ENCODE measurements at regions not wholly inside any gene's neighbourhood (a gene's known extent, or its start where the extent isn't known, plus 50 kb on each side); places are given as distances from the start of the nearest gene placed in this dataset.

DNA sequence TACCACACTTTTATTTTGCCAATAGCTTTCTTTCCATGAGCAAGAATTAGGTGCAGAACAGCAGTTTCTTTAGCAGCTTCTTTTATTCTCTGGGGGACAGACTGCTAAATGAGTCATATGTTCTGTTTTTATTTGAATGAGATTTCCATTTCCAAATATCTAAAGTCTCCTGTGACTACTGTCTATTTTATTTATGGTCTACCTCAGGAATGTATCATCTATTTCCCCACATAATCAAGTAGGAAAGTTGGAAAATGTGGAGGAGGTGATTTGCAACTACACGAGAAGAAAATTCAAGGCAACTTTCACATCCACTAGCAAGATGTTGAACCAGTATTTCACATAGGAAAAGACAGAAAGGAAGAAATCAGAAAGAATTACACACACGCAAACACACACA is 139.9 kb upstream of the MEX3C start:
- ATAC-seq, result no peak
- CTCF ChIA-PET, result no interaction called here
- Mint-ChIP-seq H3K9me3 (no peaks in the 10 kb centered on the region), H3K36me3 (no peaks in the 10 kb centered on the region), H3K4me3 (no peak overlapping the region), H3K27ac (no peak overlapping the region), H3K4me1 (no peaks in the 10 kb centered on the region), H3K27me3 (ENCODE audit: low read depth) (no peaks in the 10 kb centered on the region)
- TF ChIP-seq, protein P1, sequence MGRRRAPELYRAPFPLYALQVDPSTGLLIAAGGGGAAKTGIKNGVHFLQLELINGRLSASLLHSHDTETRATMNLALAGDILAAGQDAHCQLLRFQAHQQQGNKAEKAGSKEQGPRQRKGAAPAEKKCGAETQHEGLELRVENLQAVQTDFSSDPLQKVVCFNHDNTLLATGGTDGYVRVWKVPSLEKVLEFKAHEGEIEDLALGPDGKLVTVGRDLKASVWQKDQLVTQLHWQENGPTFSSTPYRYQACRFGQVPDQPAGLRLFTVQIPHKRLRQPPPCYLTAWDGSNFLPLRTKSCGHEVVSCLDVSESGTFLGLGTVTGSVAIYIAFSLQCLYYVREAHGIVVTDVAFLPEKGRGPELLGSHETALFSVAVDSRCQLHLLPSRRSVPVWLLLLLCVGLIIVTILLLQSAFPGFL (CRISPR knock-in tag; IDR thresholded peaks at IDR 0.05; ENCODE audit: borderline replicate concordance), result no peak
- TF ChIP-seq RELA (CRISPR knock-in tag; IDR thresholded peaks at IDR 0.05; ENCODE audit: borderline replicate concordance), result no peak
- POLR2A ChIA-PET, result no interaction called here
- no peak for DNase-seq (ENCODE audit: low spot score)

DNA sequence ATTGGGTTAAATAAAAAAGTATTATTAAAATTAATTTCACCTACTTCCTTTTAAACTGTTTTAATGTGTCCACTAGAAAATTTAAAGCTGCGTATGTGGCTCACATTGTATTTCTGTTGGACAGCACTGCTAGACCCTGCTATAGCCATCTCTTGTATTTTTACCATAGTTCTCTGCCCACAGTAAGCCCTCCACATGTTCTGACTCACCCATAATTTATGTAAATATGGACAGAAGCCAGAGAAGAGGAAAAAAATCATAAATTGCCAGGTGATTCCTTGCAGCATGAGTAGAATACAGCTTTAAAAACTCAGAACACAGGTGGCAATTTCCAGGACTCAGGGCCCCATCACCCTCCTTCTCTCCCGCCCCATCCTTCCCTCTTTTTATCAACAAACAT is 142.4 kb upstream of the MEX3C start:
- no peak overlapping the region for H3K27ac Mint-ChIP-seq
- DNase-seq (ENCODE audit: low spot score), result no peak
- POLR2A ChIA-PET, result no interaction called here
- 0 out of 2 replicates have a peak, but pooled peaks cover 7% of the 10 kb centered on the region for H3K9me3 Mint-ChIP-seq
- no peak overlapping the region for H3K4me3 Mint-ChIP-seq
- TF ChIP-seq IRF2 (CRISPR knock-in tag; IDR thresholded peaks at IDR 0.05; ENCODE audit: borderline replicate concordance, low read depth) (no peak), ZNF416 (CRISPR knock-in tag; IDR thresholded peaks at IDR 0.05) (no peak), SP1 (CRISPR knock-in tag; conservative IDR thresholded peaks at IDR 0.05) (no peak)
- TF ChIP-seq, protein P2, sequence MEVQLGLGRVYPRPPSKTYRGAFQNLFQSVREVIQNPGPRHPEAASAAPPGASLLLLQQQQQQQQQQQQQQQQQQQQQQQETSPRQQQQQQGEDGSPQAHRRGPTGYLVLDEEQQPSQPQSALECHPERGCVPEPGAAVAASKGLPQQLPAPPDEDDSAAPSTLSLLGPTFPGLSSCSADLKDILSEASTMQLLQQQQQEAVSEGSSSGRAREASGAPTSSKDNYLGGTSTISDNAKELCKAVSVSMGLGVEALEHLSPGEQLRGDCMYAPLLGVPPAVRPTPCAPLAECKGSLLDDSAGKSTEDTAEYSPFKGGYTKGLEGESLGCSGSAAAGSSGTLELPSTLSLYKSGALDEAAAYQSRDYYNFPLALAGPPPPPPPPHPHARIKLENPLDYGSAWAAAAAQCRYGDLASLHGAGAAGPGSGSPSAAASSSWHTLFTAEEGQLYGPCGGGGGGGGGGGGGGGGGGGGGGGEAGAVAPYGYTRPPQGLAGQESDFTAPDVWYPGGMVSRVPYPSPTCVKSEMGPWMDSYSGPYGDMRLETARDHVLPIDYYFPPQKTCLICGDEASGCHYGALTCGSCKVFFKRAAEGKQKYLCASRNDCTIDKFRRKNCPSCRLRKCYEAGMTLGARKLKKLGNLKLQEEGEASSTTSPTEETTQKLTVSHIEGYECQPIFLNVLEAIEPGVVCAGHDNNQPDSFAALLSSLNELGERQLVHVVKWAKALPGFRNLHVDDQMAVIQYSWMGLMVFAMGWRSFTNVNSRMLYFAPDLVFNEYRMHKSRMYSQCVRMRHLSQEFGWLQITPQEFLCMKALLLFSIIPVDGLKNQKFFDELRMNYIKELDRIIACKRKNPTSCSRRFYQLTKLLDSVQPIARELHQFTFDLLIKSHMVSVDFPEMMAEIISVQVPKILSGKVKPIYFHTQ (CRISPR knock-in tag; IDR thresholded peaks at IDR 0.05), result no peak
- CTCF ChIA-PET, result no interaction called here
- H3K4me1 Mint-ChIP-seq, result no peaks in the 10 kb centered on the region
- no peaks in the 10 kb centered on the region for H3K36me3 Mint-ChIP-seq
- H3K27me3 Mint-ChIP-seq (ENCODE audit: low read depth), result no peaks in the 10 kb centered on the region
- ATAC-seq, result no peak

DNA sequence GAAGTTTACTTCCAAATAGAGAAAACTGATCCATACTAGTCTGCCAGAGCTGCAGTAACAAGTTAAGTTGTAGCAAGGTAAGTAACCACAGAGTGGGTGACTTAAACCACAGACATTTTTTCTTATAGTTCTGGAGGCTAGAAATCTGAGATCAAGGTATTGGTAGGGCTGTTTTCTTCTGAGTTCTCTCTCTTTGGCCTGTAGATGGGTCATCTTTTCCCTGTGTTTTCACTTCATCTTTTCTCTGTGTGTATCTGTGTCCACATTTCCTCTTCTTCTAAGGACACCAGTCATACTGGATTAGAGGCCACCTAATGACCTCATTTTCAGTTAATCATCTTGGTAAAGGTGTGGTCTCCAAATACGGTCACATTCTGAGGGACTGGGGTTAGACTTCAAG is 142.9 kb upstream of the MEX3C start:
- no peaks in the 10 kb centered on the region; the same call in 1 of the 2 replicates for H3K27me3 Mint-ChIP-seq (ENCODE audit: low read depth)
- H3K9me3 Mint-ChIP-seq, result 0 out of 2 replicates have a peak, but pooled peaks cover 10% of the 10 kb centered on the region
- ATAC-seq, result no peak
- CTCF ChIA-PET, result no interaction called here
- H3K4me3 Mint-ChIP-seq, result no peak overlapping the region
- no peaks in the 10 kb centered on the region for H3K36me3 Mint-ChIP-seq
- no peak for DNase-seq (ENCODE audit: low spot score)
- TF ChIP-seq SMAD3 (CRISPR knock-in tag; IDR thresholded peaks at IDR 0.05; ENCODE audit: borderline replicate concordance) (no peak), ZNF671 (CRISPR knock-in tag; IDR thresholded peaks at IDR 0.05) (no peak), RORB (CRISPR knock-in tag; IDR thresholded peaks at IDR 0.05) (no peak), TP53 (CRISPR knock-in tag; IDR thresholded peaks at IDR 0.05) (no peak), SP1 (CRISPR knock-in tag; conservative IDR thresholded peaks at IDR 0.05) (no peak), CBFB (CRISPR knock-in tag; IDR thresholded peaks at IDR 0.05; ENCODE audit: low read depth) (no peak), OVOL2 (CRISPR knock-in tag; IDR thresholded peaks at IDR 0.05; ENCODE audit: borderline replicate concordance) (no peak), ZNF396 (CRISPR knock-in tag; IDR thresholded peaks at IDR 0.05; ENCODE audit: borderline replicate concordance) (no peak)
- TF ChIP-seq, protein P2 (CRISPR knock-in tag; IDR thresholded peaks at IDR 0.05), result no peak
- TF ChIP-seq, protein P3, sequence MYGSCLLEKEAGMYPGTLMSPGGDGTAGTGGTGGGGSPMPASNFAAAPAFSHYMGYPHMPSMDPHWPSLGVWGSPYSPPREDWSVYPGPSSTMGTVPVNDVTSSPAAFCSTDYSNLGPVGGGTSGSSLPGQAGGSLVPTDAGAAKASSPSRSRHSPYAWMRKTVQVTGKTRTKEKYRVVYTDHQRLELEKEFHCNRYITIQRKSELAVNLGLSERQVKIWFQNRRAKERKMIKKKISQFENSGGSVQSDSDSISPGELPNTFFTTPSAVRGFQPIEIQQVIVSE (CRISPR knock-in tag; IDR thresholded peaks at IDR 0.05; ENCODE audit: borderline replicate concordance), result no peak
- TF ChIP-seq, protein P4, sequence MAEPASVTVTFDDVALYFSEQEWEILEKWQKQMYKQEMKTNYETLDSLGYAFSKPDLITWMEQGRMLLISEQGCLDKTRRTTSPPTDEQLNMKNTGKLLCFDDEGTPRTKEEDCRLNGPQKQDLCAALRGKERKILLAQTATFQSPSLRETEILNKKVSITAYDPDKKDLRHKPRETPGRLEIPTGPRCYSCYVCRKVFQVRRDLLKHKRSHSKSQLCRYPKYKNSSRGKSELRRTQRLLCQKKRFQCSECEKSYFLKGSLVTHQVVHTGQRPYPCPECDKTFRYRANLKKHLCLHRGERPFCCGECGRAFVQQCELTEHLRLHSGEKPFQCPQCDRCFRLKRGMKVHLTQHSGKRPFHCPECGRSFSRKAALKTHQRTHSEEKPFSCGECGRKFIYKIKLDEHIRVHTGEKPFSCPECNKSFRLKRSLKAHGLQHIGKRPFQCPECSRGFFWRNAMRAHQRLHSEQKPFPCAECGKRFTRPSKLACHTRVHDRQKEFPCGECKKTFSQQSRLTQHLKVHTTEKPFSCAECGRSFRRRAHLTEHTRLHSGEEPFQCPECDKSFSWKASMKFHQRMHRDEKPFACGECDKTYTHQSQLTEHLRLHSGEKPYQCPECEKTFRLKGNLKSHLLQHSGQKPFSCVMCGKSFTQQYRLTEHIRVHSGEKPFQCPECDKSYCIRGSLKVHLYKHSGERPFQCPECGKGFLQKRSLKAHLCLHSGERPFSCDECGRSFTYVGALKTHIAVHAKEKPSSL (CRISPR knock-in tag; conservative IDR thresholded peaks at IDR 0.05), result no peak
- TF ChIP-seq, protein P5, sequence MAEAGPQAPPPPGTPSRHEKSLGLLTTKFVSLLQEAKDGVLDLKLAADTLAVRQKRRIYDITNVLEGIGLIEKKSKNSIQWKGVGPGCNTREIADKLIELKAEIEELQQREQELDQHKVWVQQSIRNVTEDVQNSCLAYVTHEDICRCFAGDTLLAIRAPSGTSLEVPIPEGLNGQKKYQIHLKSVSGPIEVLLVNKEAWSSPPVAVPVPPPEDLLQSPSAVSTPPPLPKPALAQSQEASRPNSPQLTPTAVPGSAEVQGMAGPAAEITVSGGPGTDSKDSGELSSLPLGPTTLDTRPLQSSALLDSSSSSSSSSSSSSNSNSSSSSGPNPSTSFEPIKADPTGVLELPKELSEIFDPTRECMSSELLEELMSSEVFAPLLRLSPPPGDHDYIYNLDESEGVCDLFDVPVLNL (CRISPR knock-in tag; IDR thresholded peaks at IDR 0.05; ENCODE audit: borderline replicate concordance, low read depth), result no peak
- TF ChIP-seq, protein P6, sequence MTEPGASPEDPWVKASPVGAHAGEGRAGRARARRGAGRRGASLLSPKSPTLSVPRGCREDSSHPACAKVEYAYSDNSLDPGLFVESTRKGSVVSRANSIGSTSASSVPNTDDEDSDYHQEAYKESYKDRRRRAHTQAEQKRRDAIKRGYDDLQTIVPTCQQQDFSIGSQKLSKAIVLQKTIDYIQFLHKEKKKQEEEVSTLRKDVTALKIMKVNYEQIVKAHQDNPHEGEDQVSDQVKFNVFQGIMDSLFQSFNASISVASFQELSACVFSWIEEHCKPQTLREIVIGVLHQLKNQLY (CRISPR knock-in tag; IDR thresholded peaks at IDR 0.05), result no peak
- TF ChIP-seq, protein P7, sequence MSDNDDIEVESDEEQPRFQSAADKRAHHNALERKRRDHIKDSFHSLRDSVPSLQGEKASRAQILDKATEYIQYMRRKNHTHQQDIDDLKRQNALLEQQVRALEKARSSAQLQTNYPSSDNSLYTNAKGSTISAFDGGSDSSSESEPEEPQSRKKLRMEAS (CRISPR knock-in tag; IDR thresholded peaks at IDR 0.05), result no peak
- POLR2A ChIA-PET, result no interaction called here
- H3K4me1 Mint-ChIP-seq, result no peaks in the 10 kb centered on the region
- H3K27ac Mint-ChIP-seq, result no peak overlapping the region
